ENCODE measurements at regions not wholly inside any gene's neighbourhood (a gene's known extent, or its start where the extent isn't known, plus 50 kb on each side); places are given as distances from the start of the nearest gene placed in this dataset.
A peak's percentile ranks its signal among the peaks of the same experiment; 100 is the strongest.

GRCh38 chr21:38733972-38734546 is 71.7 kb upstream of the ETS2 start:
- peak; percentile 80 for FAIRE-seq
- DNase-seq (ENCODE audit: insufficient read length, low spot score): peak; percentile 38

DNA sequence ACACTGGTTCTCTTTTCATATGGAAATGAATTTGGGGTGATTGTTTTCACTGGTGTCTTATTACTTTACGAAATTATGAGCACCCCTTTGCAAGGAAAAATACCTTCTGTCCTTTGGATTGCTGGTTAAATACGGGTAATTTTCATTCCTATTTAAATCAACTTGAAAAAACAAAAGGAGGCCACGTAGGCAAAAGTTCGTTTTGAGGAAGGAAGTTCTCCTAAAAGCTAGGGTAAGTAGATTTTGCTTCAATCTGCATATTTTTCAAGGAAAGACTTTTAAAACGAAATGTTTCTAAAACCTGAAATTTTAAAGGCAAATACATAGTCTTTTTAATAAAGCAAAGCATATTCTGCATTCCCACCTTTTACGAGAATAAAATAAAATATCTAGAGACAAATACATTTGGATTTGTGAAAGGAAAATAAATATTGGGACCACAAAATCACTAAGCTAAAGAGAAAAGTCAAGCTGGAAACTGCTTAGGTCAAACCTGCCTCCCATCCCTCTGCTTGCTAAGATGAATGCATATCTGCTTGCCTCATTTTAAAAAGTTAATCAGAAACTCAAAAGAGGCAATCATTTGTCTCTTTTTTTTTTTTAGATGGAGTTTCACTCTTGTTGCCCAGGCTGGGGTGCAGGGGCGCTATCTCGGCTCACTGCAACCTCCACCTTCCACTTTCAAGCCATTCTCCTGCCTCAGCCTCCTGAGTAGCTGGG is 70.9 kb upstream of the ETS2 start:
- DNase-seq (ENCODE audit: insufficient read length, low spot score) (no peak), FAIRE-seq (no peak)

DNA sequence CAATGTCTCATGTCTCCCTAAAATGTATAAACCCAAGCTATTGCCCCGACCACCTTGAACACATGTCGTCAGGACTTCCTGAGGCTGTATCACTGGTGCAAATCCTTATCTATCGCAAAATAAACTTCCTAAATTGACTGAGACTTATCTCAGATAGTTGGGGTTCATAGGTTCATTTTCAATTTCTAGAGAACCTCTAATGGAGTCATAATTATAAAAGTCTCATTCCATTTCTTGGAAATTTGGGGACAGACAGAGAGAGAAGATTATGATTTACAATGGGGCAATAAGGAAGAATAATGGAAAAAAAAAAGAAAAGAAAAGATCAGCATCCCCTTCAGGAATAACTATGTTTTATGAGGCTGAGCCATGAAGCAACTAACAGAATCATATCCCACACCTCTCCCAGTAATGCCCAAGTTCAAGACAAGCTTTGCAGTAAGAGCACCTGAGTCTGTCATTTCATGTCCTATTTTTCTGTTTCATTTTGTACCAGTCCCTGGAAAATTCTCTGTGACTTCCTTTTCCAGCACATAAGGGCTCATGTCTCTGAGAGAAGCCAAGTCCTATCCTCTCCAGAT is 70.0 kb upstream of the ETS2 start:
- DNase-seq (ENCODE audit: insufficient read length, low spot score): no peak
- FAIRE-seq: no peak

DNA sequence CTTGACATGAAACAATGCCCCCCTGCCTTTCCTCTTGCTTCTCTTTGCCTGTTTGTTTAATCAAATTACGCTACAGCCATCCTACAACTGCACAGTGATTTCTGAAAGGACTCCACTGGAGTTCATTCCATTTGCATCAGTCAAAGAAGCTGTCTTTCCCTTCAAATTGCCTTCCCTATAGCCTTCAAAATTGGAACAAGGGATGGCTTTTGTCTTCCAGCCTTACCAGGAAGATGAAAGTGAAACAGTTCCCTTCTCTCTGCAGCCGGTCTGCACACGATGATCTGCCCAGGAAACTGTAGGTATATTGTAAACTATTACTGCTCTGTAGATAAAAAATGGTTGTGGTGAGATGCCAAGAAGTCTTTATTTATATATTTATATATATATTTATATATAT is 65.6 kb upstream of the ETS2 start:
- FAIRE-seq (no peak), DNase-seq (ENCODE audit: insufficient read length, low spot score) (no peak)

GRCh38 chr21:38741092-38741949 is 64.4 kb upstream of the ETS2 start:
- no peak for FAIRE-seq
- no peak for DNase-seq (ENCODE audit: insufficient read length, low spot score)

GRCh38 chr21:38741950-38742256 is 63.8 kb upstream of the ETS2 start:
- no peak for DNase-seq (ENCODE audit: insufficient read length, low spot score)
- no peak for FAIRE-seq

- no peak for DNase-seq (ENCODE audit: insufficient read length, low spot score)
- no peak for FAIRE-seq
These were observed 63.0 kb upstream of the ETS2 start for GRCh38 chr21:38742580-38743260.

- no peak for DNase-seq (ENCODE audit: insufficient read length, low spot score)
- no peak for FAIRE-seq
These were observed 61.8 kb upstream of the ETS2 start for GRCh38 chr21:38743772-38744529.

GRCh38 chr21:38744861-38745260 is 60.9 kb upstream of the ETS2 start:
- DNase-seq (ENCODE audit: insufficient read length, low spot score): no peak
- FAIRE-seq: no peak

- FAIRE-seq: no peak
- no peak for DNase-seq (ENCODE audit: insufficient read length, low spot score)
These were observed 57.9 kb upstream of the ETS2 start for GRCh38 chr21:38747810-38748209.

DNA sequence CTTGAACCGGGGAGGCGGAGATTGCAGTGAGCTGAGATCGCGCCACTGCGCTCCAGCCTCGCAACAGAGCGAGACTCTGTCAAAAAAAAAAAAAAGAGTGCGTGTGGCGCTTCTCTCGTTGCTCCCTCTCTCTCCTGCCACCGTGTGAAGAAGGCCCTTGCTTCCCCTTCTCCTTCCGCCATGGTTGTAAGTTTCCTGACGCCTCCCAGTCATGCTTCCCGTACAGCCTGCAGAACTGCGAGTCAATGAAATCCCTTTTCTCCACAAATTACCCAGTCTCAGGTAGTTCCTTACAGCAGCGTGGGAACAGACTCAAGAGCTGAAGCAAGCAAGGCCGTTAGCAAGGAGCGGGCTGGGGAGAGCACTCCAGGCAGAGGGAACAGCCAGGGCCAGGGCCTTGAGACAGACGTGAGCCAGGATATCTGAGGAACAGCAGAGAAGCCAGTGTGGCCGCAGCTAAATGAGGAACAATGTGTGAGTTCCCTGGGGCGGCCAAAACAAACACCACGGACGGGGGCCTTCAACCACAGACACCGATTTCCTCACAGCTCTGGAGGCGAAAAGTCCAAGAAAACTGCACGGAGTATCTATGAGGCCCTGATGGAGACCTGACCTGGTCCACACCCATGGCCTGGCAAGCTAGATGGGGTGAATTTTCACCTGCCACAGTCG is 54.2 kb upstream of the ETS2 start:
- no peak for DNase-seq (ENCODE audit: insufficient read length, low spot score)

GRCh38 chr21:38752051-38752505 is 53.7 kb upstream of the ETS2 start:
- FAIRE-seq (no peak), DNase-seq (ENCODE audit: insufficient read length, low spot score) (no peak)

More for the DNA sequence above, 54.2 kb upstream of the ETS2 start:
- FAIRE-seq: no peak

- FAIRE-seq: no peak
These were observed 52.6 kb upstream of the ETS2 start for GRCh38 chr21:38753114-38753513.

GRCh38 chr21:38753557-38753971 is 52.2 kb upstream of the ETS2 start:
- FAIRE-seq: no peak
- no peak for DNase-seq (ENCODE audit: insufficient read length, low spot score)

More at GRCh38 chr21:38753114-38753513, 52.6 kb upstream of the ETS2 start:
- DNase-seq (ENCODE audit: insufficient read length, low spot score): no peak
